Fibroblast of lung (primary cell): ENCODE measurements at regions not wholly inside any gene's neighbourhood (a gene's known extent, or its start where the extent isn't known, plus 50 kb on each side); places are given as distances from the start of the nearest gene placed in this dataset.

Experiments used
- DNase-seq, 2 donors: peaks; one replicate each; pipeline versions ENCODE4 v3.0.0 to v3.0.0-alpha.2; 2010; ENCODE audit warnings: low read depth in 2 of 2
- H2AFZ ChIP-seq: 2 replicates; pipeline ENCODE4 v1.5.1; 2012; ENCODE audit warnings: low read length, control low read depth, inconsistent platforms
- H3K27ac ChIP-seq: 2 replicates; pipeline ENCODE4 v1.5.1; 2011; ENCODE audit warnings: low read length, control low read depth; ENCODE audit not compliant: insufficient read depth
- H3K27me3 ChIP-seq: 2 replicates; pipeline ENCODE4 v1.5.1; 2011; ENCODE audit warnings: mild to moderate bottlenecking, low read length; ENCODE audit not compliant: control insufficient read depth, insufficient read depth
- H3K36me3 ChIP-seq: 2 replicates; pipeline ENCODE4 v1.5.1; 2011; ENCODE audit warnings: low read length; ENCODE audit not compliant: control insufficient read depth, insufficient read depth
- H3K4me1 ChIP-seq: 2 replicates; pipeline ENCODE4 v1.5.1; 2011; ENCODE audit warnings: low read length; ENCODE audit not compliant: control insufficient read depth, insufficient read depth; ENCODE audit errors: extremely low read depth
- H3K4me2 ChIP-seq: 2 replicates; pipeline ENCODE4 v1.5.1; 2011; ENCODE audit warnings: low read length, control low read depth; ENCODE audit not compliant: insufficient read depth; ENCODE audit errors: extremely low read depth
- H3K4me3 ChIP-seq, 4 experiments: fragments of 200-600 bp in 1 of 4; sonication (generic) in 1 of 4; replicated peaks in 1 of 4; 2 replicates each; pipeline ENCODE4 v1.5.1; 2011 to 2016; ENCODE audit warnings: low read length in 4 of 4, low read depth in 3 of 4, mild to moderate bottlenecking in 3 of 4, control low read depth in 2 of 4, inconsistent platforms in 1 of 4, mixed read lengths in 1 of 4; ENCODE audit not compliant: insufficient read depth in 1 of 4; ENCODE audit errors: control extremely low read depth in 1 of 4
- H3K79me2 ChIP-seq: 2 replicates; pipeline ENCODE4 v1.5.1; 2012; ENCODE audit warnings: mild to moderate bottlenecking, low read length, inconsistent platforms; ENCODE audit not compliant: control insufficient read depth, insufficient read depth
- H3K9ac ChIP-seq: 2 replicates; pipeline ENCODE4 v1.5.1; 2011; ENCODE audit warnings: mild to moderate bottlenecking, low read length, control low read depth; ENCODE audit not compliant: insufficient read depth
- H3K9me3 ChIP-seq: 2 replicates; pipeline ENCODE4 v1.5.1; 2012; ENCODE audit warnings: low read depth, low read length; ENCODE audit not compliant: control insufficient read depth, insufficient read depth
- H4K20me1 ChIP-seq: 2 replicates; pipeline ENCODE4 v1.5.1; 2011; ENCODE audit warnings: low read length; ENCODE audit not compliant: control insufficient read depth, insufficient read depth; ENCODE audit errors: extremely low read depth
- CTCF ChIP-seq, 2 donors: IDR thresholded peaks in 1 of 2; conservative IDR thresholded peaks in 1 of 2; 1 replicate in 1 of 2; 2 replicates in 1 of 2; pipeline ENCODE4 v1.5.1; 2011 to 2012; ENCODE audit warnings: low read length in 2 of 2, control low read depth in 1 of 2, inconsistent platforms in 1 of 2, low read depth in 1 of 2, mild to moderate bottlenecking in 1 of 2
- EZH2 ChIP-seq: IDR thresholded peaks from 2 replicates; pipeline ENCODE4 v1.5.1; 2012; ENCODE audit warnings: low read length, control low read depth, mild to moderate bottlenecking; ENCODE audit errors: missing control alignments

GRCh38 chr13:71055644-71056043 lies 811.4 kb downstream of the DACH1 start:
- H3K27ac ChIP-seq = no peak overlapping the region
- no peak overlapping the region for H2AFZ ChIP-seq
- H3K4me3 ChIP-seq = no peak overlapping the region
- no peak overlapping the region for H3K4me2 ChIP-seq
- no peaks in the 10 kb centered on the region for H3K27me3 ChIP-seq
- no peak overlapping the region for H3K9ac ChIP-seq
- TF ChIP-seq CTCF (conservative IDR thresholded peaks at IDR 0.05 in 1 of 2, IDR thresholded peaks at IDR 0.05 in 1 of 2; ENCODE audit: low read depth in 1 of 2, low read length in 2 of 2) = no peak
- no peak for TF ChIP-seq EZH2
- DNase-seq = no peak
- no peaks in the 10 kb centered on the region for H4K20me1 ChIP-seq
- no peaks in the 10 kb centered on the region for H3K9me3 ChIP-seq
- H3K36me3 ChIP-seq = no peaks in the 10 kb centered on the region
- H3K79me2 ChIP-seq = no peaks in the 10 kb centered on the region
- no peaks in the 10 kb centered on the region for H3K4me1 ChIP-seq

GRCh38 chr13:71055047-71055446 lies 812.0 kb downstream of the DACH1 start:
- no peaks in the 10 kb centered on the region for H3K27me3 ChIP-seq
- no peaks in the 10 kb centered on the region for H4K20me1 ChIP-seq
- no peak overlapping the region for H3K4me3 ChIP-seq
- H3K9me3 ChIP-seq = no peaks in the 10 kb centered on the region
- no peaks in the 10 kb centered on the region for H3K4me1 ChIP-seq
- H3K36me3 ChIP-seq = no peaks in the 10 kb centered on the region
- H3K27ac ChIP-seq = no peak overlapping the region
- TF ChIP-seq EZH2 (no peak), CTCF (conservative IDR thresholded peaks at IDR 0.05 in 1 of 2, IDR thresholded peaks at IDR 0.05 in 1 of 2; ENCODE audit: low read depth in 1 of 2, low read length in 2 of 2) (no peak)
- no peak for DNase-seq
- no peak overlapping the region for H3K9ac ChIP-seq
- no peaks in the 10 kb centered on the region for H3K79me2 ChIP-seq
- no peak overlapping the region for H2AFZ ChIP-seq
- no peak overlapping the region for H3K4me2 ChIP-seq

- no peak overlapping the region for H3K4me3 ChIP-seq
- H3K9ac ChIP-seq = no peak overlapping the region
- no peaks in the 10 kb centered on the region for H3K27me3 ChIP-seq
- no peak overlapping the region for H3K4me2 ChIP-seq
- H3K4me1 ChIP-seq = no peaks in the 10 kb centered on the region
- TF ChIP-seq CTCF (conservative IDR thresholded peaks at IDR 0.05 in 1 of 2, IDR thresholded peaks at IDR 0.05 in 1 of 2; ENCODE audit: low read depth in 1 of 2, low read length in 2 of 2) = no peak
- TF ChIP-seq EZH2 = no peak
- H2AFZ ChIP-seq = no peak overlapping the region
- H3K9me3 ChIP-seq = no peaks in the 10 kb centered on the region
- no peak overlapping the region for H3K27ac ChIP-seq
- H4K20me1 ChIP-seq = no peaks in the 10 kb centered on the region
- H3K36me3 ChIP-seq = no peaks in the 10 kb centered on the region
- H3K79me2 ChIP-seq = no peaks in the 10 kb centered on the region
- DNase-seq = no peak
These were observed 812.6 kb downstream of the DACH1 start for GRCh38 chr13:71054358-71054757.
